DMS114 treated with DMSO at 0.1 percent for 48 hours (cell line): ENCODE measurements at regions not wholly inside any gene's neighbourhood (a gene's known extent, or its start where the extent isn't known, plus 50 kb on each side); places are given as distances from the start of the nearest gene placed in this dataset.
"Not testable (repeated sequence)": the region's sequence is repeated elsewhere in the genome, so short reads cannot be mapped to it uniquely, and the experiment has no call there.

Experiments
- DNase-seq: peaks from one replicate; lab custom pipeline; 2025; ENCODE audit not compliant: unreplicated experiment; lab: John Stamatoyannopoulos, UW

DNA sequence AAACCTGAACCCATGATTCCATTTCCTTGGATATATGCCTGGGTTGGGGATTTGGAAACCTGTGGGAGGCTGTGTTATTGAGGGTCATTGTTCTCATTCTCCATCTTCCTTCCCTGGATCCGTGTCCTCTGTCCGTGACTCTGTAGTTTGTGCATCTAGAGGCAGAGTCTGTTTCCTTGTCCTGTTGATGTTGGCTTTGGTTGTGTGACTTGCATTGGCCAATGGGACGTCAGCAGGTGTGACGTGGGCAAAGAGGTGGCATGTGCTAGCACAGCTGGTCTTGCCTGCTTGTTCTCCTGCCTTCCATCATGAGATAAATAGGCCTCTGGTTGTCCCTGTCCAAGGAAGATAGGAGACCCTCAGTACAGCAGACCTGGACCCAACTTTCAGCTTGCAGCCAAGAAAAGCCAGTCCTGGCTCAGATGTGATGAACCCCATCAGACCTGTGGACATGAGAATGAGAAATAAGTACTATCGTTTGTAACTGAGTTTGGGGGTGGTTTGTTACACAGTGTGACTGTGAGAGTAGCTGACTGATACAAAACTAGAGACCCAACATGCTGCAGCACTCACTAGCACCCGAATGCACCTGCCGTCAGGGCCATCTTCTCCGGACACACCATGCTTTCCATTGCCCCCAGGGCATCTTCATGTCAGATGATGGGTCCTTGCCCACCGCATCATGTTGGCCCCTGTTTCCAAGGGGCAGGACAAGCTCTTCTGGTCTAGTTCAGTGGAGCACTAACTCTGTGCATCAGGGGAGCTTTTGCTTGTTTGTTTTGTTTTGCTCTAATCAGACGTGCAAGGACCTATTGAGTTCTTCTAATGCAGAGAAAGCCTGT is 195.3 kb upstream of the SULF2 start:
- DNase-seq: no peak

DNA sequence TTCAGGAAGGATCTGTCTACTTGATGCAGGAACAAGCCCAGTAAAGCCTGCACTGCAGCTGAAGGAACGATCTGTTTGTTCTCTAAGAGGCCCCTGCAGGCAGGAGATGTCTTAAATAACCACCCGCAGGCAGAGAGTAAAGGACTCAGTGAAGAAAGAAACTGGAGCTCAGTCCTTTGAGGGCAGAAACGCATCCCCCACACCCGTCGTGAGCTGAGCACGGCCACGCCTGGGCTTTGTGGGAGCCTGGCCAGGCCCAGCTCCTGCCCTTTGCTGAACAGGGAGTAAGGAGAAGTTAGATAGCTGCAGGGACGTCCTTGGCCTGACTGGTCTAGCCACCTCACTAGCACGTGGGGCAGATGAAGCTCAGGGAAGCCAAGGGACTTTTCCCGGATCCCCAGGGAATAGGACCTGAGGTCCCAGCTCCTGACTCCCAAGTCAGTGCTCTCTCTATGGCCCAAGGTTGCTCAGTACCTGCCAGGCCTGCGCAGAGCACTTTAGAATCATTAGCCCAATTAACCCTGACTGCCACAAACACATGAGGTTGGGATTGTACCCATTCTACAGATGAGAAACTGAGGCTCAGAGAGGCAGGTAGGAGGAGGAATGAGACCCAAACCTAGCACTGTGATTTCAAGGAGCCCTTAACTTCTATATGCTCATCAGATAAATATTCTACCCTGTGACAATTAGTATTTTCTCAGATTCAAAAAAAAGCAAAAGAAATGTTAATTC is 194.2 kb upstream of the SULF2 start:
- DNase-seq: not testable (repeated sequence)

DNA sequence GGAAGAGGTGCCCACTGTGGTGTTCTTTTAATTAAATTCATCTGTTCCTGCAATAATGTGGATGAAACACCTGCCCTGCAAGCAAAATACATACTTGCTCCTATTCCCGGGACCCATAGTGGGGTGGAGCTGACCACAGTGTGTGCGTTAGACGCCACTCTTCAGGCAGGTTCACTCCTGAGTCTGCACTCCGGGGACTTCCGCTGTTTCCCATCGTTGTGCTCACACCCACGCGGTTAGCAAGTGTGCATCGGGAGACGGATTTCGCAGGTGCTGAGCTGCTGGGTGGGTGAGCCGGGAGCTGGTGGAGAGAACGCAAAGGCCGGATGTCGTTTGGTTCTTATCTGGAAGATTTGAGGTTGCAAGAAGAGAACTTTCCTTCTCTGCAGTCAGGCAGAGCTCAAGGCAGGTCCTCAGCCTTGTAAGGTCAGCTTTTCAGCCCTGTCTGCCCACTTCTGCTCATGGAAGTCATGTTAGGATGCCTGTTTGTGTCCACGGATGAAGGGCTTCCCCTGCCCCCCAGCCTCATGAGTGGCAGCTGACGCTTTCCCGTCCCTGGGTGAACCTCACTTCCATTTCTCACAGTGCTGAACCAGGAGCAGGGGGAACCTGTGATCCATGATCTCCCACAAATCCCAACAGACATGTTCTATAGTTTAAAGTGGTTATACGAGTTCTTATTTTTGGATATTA is 193.3 kb upstream of the SULF2 start:
- not testable (repeated sequence) for DNase-seq

DNA sequence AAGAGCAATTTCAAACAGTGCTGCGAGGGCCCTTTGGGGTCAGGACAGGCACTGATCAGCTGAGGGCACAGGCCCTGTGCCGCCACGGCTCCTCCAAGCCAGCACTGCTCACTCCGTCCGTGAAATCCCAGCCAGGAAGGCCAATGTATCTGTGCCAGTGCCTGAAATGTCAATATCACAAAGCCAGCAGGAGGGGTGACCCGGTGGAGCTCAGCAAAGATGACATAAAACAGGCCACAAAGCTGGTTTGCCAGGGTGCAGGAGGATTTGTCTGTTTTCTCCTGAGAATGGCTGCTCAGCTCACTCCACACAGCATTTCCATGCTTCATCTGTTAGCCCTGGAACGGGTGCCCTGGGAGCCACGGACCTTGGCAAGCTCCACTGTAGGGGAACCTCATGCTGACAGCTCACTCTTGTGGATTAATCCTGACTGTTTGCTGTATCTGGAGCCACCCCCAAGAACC is 192.5 kb upstream of the SULF2 start:
- not testable (repeated sequence) for DNase-seq

DNA sequence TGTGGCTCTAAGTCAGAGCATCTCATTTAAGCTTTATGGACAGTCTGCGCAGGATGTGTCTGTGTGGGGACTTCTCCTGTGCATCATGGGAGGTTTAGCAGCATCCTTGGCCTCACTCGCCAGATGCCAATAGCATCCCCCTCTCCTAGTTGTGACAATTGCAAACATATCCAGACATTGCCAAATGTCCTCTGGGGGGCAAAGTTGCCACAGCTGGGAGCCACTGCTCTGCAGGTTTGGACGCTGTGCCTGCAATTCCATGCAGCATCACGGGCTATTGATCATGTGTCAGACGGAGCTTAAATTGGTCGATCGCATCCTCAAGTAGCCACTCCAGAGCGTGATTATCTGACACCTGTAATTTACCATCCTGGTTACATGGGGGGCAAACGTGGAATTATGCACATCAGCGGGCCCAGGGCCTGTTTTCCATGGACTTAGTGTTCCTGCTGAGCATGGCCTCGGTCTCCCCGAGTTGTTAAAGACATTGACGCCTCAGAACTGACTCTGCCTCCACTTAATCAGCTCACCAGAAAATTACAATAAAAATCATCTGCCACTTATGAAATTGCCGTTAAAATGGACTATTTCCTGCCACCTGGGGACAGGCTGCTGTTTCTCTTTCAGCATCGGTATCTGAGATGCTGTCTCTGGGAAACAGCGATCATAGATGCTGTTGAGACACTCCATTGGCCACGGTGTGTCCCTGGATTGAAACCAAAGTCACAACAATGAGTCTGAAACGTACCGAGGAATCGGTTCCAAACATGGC is 191.9 kb upstream of the SULF2 start:
- DNase-seq: not testable (repeated sequence)

DNA sequence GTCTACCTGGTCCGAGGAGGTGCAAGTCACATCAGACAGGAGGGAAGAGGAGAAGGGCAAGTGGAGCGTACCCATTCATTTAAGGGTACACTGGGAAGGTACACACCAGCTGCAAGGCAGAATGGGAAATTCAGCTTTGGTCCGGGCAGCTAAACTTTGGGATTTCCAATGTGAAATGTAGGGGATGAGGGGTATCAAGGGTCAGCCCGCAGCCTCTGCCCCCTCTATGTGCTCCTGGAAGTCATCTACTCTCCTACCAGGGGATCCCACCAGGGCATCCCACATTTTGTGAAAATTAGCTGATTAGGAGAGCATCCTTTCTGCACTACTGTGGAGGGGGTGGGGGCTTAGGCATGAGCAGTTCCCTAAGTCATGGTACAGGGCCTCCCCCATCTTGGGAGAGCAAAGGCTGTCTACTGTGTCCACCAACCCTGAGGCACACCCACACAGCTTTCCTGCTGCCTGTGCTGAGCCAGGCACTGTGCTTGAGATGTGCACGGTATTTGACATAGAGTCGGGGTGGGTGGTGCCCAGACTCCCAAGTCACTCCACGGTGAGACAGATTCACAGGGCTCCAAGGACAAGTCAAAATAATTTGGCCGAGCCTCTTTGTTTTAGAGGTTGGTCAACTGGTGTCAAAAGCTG is 189.1 kb upstream of the SULF2 start:
- DNase-seq: no peak

DNA sequence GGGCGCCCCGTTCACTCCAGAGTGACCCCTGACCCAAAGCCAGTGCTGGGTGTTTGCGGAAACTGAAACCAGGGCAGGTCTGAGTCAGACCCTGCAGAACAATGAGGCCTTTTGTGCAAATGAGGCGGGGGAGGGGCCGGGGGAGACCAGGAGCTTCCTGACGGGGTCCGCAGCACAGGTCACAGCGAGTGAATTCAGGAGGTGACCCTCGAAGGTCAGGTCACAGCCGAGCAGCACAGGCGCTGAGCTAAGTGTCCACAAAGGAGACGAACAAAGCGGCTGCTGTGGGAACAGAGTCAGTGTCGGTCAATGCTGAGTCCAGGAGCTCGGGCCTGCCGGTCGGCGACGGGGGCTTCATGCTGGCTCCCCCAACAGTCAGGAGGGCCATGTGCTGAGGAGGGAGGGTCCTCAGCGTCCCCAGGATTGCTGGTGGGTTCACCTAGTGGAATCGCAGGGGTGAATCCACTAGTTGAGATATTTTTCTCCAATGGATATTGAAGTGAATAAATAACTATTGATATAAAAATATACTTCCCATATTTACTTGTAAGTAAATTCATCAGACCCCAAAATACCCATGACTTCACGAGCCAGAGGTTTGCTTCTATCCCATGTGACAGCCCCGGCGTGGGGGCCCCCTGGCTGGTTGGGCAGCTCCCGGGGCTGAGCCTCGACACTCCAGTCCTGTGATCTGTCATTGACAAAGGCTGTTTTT is 188.4 kb upstream of the SULF2 start:
- DNase-seq: no peak

DNA sequence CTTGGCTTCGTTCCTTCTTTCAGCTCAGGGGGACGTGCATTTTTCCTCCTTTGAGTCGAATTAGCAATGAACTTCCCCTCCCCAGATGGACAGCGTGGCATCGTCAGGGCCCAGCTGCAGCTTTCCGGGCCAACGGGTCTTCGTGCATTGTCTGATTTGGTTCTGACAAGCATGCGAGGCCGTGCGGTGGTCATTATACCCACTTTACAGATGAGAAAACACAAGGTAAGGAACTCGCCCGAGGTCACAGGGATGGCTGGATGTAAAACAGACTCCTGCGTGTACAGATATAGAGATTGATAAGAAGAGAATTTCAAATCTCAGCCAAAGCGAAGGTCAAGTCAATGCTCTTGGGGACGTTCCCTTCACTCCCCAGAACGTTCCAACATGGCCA is 187.6 kb upstream of the SULF2 start:
- no peak for DNase-seq

DNA sequence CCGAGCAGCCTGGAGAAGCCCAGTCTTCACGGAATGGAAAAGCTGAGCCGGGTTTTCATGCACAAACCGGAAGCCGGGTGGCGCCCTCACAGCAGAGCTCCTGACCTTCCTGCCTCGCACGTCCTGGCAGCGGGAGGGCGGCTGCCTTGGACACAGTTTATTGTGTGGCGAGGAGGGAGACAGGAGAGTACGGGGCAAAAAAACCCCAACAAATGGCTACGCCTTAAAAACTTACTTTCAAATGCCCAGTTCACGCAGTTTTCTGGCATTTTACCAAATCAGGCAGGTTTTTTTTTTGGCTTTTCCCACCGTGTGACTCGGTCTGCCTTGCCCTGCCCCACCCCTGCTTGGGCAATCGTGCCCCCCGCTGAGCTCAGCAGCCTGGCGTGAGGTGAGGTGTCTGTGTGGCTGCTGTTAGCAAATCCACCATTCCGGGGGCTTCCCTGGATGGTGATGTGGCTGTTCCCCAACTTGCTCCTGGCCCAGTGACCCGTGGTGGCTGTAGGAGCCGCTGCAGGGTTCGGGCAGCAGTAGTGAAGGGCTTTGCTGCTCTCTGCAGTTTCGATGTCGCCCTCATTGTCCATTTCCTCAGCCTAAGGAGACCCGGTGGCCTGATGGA is 187.1 kb upstream of the SULF2 start:
- not testable (repeated sequence) for DNase-seq

DNA sequence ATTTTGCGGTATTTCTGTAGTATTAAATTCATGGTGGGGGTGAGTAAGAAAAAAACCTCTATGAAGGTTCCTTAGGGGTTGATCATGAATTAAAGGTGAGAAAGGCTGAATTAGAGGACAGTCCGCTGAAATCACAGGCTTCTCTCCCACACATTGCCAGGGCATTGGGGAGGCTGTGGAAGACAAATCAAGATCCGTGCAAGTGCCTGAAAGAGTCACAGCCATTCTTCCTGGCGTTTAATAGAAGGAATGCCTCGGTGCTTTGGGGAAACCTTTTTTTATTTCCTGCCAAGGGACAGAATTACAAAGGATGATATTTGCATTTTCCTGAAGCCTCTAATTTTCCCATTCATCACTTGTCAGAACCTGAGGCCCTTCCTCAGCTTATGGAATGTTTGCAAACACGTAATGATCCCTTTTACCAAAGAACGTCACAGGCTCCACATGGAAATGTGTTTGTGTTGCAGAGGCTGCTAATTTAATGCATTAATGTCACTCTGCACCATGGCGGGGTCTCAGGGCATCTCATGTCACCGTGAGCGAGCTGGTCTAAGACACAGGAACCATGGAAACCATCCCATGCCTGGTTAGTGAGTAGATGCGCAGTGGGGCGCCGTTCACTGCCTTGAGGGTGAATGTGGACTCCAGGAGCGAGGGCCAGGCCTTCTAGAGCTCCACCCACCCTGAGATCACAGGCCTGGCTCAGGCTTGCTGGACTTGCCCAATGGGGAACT is 185.9 kb upstream of the SULF2 start:
- no peak for DNase-seq

DNA sequence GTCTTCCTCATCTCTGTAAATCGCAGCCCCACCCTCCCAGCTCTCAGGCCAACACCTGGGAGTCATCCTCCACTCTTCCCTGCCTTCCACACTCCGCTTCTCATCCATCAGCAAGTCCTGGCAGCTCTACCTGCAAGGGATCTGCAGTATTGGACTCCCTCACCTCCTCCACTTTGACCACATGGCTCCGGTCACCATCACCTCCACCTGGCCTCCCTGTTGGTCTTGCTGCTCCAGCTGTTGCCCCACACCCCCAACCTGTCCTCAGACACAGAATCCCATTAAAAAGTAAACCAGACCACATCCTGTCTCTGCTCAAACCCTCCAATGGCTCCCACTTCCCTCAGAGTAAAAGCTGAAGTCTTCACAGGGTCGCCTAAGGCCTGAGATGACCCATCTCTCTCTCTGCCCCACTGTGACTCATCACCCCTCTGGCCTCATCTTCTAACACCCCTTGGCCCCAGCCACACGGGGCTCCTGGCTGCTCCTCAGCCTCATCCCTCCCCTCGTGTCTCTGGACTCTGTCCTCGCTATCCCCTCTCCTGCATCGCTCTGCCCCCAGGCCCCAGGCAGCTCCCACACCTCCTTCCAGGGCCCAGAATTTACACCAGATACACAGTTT is 185.1 kb upstream of the SULF2 start:
- DNase-seq: no peak

DNA sequence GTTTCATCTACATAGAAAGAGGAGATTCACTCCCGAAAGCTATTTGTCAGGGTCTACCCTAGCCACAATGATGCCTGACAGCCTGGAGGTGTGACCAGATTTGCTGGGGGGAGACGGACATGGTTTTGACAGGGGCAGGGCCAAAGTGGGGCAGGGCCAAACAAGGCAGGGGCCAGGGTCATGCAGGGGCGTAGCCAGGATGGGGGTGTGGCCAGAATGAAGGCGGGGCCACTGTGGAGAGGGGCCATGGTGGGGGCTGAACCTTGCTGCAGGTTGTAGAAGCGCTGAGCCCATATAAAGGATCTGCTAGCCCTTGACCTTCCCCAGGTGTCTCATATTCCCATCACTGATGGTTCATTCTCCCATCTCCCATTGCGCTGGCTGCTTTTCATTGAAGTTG is 184.1 kb upstream of the SULF2 start:
- no peak for DNase-seq

DNA sequence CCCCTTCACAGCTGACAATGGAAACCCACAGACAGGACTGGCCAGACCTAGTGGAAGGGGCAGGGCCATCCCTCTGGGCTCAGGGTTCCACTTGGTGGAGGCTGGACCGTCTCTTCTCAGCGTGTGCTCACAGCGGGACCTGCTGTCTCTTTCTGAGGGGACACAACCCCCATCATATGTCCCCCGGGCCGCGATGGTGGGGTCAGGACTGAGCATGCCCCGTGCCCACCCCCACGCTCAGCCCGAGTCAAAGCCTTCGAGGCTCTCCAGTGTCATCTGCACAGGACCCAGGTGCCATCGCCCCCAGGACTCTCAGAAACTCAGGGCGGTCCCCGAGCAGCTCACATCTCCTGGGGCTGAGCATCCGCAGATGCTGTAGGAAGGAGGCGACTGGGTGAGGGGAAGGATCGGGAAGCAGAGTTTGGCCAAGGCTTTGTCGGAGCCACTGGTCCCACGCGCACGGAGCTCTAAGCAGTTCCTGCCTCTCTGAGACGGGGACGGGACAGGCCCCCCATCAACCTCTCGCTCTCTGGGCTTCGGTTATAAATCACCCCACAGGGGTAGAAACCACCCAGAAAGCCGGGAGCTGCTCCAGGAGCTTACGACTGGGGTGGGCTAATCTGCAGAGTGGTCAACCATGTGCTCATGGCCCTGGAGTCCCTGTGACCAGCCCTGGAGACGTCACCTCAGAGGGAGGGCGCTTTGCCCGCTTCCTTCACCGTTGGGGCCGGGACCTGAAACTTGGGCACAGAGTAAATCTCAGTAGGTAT is 183.4 kb upstream of the SULF2 start:
- DNase-seq: no peak

DNA sequence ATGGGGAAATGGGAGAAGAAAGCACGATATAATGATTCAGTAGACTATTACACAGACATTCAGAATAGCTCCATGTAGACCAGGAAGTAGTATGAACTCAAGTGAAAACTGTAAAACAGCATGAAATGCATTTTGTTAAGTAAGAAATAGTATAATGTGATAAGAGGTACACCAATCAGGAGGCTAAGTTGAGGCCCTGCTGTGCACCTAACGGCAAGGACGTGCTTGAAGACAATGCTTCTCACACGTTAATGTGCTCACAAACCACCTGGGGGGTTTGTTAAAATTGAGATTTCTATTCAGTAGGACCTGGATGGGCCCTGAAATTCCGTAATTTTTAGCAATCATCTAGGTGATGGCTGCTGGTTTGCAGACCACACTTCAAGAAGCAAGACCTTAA is 178.9 kb upstream of the SULF2 start:
- DNase-seq: no peak

DNA sequence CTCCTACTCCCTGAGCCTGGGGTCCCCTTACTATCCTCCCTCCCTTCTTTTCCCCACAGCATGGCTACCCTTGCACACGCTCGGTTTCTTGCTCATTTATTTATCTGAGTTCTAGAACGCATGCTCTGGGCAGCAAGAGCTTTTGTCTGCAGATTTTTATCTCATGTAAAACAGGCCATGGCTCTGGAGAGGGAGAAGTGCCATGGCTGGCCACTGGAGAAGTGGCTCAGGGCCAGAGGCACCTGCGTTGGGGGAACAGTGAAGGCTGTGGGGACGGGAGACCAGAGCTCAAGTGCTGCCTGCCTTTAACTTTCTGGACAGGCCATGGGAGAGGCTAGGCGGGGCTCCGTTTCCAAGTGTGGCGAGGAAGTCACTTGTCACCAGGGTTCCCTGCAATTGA is 177.7 kb upstream of the SULF2 start:
- no peak for DNase-seq

DNA sequence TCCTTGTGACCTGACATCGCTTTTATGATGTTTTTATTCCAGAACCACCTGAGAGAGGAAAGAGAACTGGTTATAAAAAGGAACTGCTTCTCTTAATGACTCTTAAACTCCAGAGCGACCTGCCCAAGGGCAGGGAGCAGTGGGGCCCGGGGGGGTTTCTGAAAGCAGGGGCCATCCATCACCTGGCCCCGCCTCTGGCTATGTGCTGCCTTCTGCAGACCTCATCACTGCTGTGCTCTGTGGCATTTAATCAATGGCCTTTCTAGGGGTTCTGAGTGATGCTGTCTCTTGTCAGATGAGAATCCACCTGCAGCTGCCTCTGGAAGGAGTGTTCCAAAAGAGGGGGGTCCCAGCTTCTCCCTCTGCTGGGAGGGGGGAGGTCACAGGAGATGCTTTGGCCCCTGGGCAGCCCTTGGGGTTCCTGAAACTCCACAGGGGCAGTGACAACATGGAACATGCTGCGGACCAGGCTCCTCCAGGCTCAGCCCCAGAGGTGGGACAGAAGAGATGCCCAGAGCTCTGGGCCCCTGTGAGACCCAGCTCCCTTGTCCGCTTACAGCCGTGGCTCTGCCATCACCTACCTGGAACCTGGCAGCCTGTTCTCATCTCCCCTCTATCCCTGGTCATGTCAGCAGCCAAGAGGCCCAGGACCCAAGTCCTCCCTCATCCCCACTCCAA is 177.1 kb upstream of the SULF2 start:
- DNase-seq: no peak
